Lower lobe of right lung (tissue), 2 donors: ENCODE measurements at regions not wholly inside any gene's neighbourhood (a gene's known extent, or its start where the extent isn't known, plus 50 kb on each side); places are given as distances from the start of the nearest gene placed in this dataset.
A peak's percentile ranks its signal among the peaks of the same experiment; 100 is the strongest.
"Not testable (repeated sequence)": the region's sequence is repeated elsewhere in the genome, so short reads cannot be mapped to it uniquely, and the experiment has no call there.

Experiments used
- ATAC-seq, 2 donors: fragments of 200-7000 bp; cut with Tn5 transposase; one replicate each; pipeline ENCODE4 v1.9.1; 2020 to 2022; ENCODE audit warnings: mild to moderate bottlenecking in 2 of 2, moderate library complexity in 2 of 2
- DNase-seq: peaks from one replicate; pipeline ENCODE4 v3.0.0-alpha.2; 2020
- H3K27ac ChIP-seq: fragments of 200-600 bp; one replicate; pipeline ENCODE4 v1.8.0; 2022
- H3K27me3 ChIP-seq: fragments of 200-600 bp; one replicate; pipeline ENCODE4 v1.8.0; 2022; ENCODE audit warnings: low read depth
- H3K36me3 ChIP-seq: fragments of 200-600 bp; one replicate; pipeline ENCODE4 v1.8.0; 2022; ENCODE audit warnings: mild to moderate bottlenecking
- H3K4me1 ChIP-seq: fragments of 200-600 bp; one replicate; pipeline ENCODE4 v1.8.0; 2022
- H3K4me3 ChIP-seq: fragments of 200-600 bp; one replicate; pipeline ENCODE4 v1.8.0; 2022; ENCODE audit warnings: mild to moderate bottlenecking
- H3K9me3 ChIP-seq: fragments of 200-600 bp; one replicate; pipeline ENCODE4 v1.8.0; 2022
- intact Hi-C: fragments of 100-400 bp; cut with DNase I; formaldehyde crosslinking; loops from one replicate; pipeline ENCODE4 v1.11.0; 2022
- TF ChIP-seq, protein P1 (sequence below): fragments of 200-600 bp; IDR thresholded peaks from one replicate; pipeline ENCODE4 v1.8.0; 2022; ENCODE audit warnings: antibody characterized with exemption, mild to moderate bottlenecking
- donor health status: DM: no; HTN: yes; CAD: no; lungs with severe emphysema.

DNA sequence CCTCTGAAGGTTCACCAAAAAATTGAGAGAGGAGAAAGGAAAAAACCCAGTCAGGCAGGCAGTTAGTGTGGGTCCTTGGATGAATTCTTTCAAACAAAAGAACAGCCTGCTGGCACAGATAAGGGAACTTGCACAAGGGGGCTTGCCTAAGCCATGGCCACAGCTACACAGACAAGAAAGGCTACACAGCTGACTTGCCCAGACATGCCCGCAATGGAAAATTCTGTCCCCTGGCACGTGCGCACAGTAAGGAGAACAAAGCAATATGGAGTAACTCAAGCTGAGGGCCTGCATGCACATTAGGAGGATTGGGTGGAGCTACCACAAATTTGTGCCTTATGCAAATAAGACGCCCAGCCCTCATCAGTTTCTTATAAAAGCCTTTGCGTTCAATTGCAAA is 512.5 kb upstream of the HTR2C start:
- no peaks in the 10 kb centered on the region for H3K4me1 ChIP-seq
- no peak overlapping the region for H3K4me3 ChIP-seq
- TF ChIP-seq, protein P1, sequence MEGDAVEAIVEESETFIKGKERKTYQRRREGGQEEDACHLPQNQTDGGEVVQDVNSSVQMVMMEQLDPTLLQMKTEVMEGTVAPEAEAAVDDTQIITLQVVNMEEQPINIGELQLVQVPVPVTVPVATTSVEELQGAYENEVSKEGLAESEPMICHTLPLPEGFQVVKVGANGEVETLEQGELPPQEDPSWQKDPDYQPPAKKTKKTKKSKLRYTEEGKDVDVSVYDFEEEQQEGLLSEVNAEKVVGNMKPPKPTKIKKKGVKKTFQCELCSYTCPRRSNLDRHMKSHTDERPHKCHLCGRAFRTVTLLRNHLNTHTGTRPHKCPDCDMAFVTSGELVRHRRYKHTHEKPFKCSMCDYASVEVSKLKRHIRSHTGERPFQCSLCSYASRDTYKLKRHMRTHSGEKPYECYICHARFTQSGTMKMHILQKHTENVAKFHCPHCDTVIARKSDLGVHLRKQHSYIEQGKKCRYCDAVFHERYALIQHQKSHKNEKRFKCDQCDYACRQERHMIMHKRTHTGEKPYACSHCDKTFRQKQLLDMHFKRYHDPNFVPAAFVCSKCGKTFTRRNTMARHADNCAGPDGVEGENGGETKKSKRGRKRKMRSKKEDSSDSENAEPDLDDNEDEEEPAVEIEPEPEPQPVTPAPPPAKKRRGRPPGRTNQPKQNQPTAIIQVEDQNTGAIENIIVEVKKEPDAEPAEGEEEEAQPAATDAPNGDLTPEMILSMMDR = no peak
- ATAC-seq (no peak), DNase-seq (peak; percentile 46)
- H3K9me3 ChIP-seq = no peaks in the 10 kb centered on the region
- H3K27me3 ChIP-seq = no peaks in the 10 kb centered on the region
- intact Hi-C loops = no loop called here
- H3K36me3 ChIP-seq = no peaks in the 10 kb centered on the region
- H3K27ac ChIP-seq = no peak overlapping the region

DNA sequence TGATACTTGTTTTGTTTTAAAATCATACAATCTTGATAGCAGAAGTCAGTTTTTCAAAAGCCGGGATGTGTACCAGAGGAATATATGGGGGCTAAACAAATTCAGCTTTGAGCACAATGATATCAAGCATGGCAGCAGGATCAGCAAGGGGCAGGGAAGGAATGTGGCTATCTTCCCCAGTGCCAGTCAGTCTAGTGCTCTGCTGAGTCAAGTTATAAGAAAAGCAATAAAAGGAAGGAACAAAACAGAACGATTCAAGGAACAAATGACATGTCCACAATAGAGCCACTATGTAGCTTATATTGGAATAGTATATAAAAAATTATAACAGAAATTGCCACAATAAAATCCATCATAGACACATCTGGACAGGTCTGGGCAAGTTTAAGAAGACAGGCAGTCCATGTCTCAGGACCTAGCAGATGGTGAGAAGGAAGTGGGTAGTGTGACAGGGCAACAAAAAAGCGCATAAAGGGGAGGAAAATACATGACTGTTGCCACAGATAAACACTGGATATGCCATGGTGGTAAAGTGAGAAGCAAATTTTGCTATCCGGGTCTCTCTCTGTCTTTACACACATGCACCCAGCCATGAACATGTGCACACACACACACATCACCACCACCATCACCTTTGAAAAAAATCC is 518.2 kb upstream of the HTR2C start:
- Histone ChIP-seq H3K4me1 (no peaks in the 10 kb centered on the region), H3K4me3 (no peak overlapping the region), H3K9me3 (no peaks in the 10 kb centered on the region), H3K27me3 (no peaks in the 10 kb centered on the region), H3K27ac (no peak overlapping the region), H3K36me3 (no peaks in the 10 kb centered on the region)
- intact Hi-C loops = no loop called here
- TF ChIP-seq, protein P1 = no peak
- DNase-seq (no peak), ATAC-seq (no peak)

DNA sequence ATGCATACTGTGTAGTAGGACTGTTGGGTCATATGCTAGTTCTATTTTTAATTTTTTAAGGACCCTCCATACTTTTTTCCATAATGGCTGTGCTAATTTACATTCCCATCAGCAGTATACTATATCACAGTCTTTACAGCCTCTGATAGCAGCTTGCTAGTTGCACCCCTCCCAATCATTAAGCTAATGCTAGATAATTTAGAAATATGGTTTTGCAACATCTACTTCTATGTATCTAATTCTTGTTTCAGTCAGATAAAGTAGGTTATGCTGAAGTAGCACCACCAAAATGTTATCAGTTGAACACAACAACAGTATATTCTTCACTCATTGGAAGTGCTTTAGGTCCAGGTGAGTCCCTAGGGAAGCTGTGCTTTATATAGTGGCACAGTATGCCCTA is 522.7 kb upstream of the HTR2C start:
- H3K27ac ChIP-seq = no peak overlapping the region
- no peaks in the 10 kb centered on the region for H3K36me3 ChIP-seq
- H3K9me3 ChIP-seq = no peaks in the 10 kb centered on the region
- no peaks in the 10 kb centered on the region for H3K27me3 ChIP-seq
- TF ChIP-seq, protein P1 = no peak
- H3K4me1 ChIP-seq = no peaks in the 10 kb centered on the region
- intact Hi-C loops = no loop called here
- DNase-seq (no peak), ATAC-seq (no peak)
- H3K4me3 ChIP-seq = no peak overlapping the region

DNA sequence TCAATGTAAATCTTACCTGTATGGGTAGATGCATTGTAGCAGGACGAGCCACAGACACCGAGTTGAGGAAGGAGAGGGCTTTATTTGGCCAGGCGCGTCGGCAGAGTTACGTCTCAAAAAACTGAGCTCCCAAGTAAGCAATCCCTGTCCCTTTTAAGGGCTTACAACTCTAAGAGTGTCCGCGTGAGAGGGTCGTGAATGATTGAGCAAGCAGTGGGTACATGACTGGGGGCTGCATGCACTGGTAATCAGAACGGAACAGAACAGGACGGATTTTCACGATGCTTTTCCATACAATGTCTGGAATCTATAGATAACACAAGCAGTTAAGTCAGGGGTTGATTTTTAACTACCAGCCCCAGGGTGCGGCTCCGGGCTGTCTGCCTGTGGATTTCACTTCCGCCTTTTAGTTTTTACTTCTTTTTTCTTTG is 524.9 kb upstream of the HTR2C start:
- H3K4me1 ChIP-seq = no peaks in the 10 kb centered on the region
- intact Hi-C loops = no loop called here
- no peak for ATAC-seq

DNA sequence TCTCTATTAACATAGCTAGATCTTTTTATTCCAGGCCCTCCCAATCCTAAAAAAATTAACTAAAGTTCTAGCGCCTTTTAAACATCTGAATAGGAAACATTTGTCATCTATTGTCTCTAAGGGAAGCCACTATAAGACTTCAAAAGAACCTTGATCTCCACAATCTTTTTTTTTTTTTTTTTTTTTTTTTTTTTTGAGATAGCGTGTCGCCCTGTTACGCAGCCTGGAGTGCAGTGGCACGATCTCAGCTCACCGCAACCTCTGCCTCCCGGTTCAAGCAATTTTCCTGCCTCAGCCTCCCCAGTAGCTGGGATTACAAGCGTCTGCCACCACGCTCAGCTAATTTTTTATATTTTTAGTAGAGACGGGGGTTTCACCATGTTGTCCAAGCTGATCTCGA is 526.5 kb upstream of the HTR2C start:
- intact Hi-C loops, H3K9me3 ChIP-seq, H3K4me3 ChIP-seq, H3K36me3 ChIP-seq, H3K4me1 ChIP-seq, H3K27me3 ChIP-seq, H3K27ac ChIP-seq, DNase-seq, ATAC-seq: not testable (repeated sequence)

More for the DNA sequence above, 524.9 kb upstream of the HTR2C start:
- DNase-seq = no peak
- Histone ChIP-seq H3K27me3 (no peaks in the 10 kb centered on the region), H3K36me3 (no peaks in the 10 kb centered on the region), H3K4me3 (no peak overlapping the region), H3K27ac (no peak overlapping the region), H3K9me3 (no peaks in the 10 kb centered on the region)
- TF ChIP-seq, protein P1 = no peak

DNA sequence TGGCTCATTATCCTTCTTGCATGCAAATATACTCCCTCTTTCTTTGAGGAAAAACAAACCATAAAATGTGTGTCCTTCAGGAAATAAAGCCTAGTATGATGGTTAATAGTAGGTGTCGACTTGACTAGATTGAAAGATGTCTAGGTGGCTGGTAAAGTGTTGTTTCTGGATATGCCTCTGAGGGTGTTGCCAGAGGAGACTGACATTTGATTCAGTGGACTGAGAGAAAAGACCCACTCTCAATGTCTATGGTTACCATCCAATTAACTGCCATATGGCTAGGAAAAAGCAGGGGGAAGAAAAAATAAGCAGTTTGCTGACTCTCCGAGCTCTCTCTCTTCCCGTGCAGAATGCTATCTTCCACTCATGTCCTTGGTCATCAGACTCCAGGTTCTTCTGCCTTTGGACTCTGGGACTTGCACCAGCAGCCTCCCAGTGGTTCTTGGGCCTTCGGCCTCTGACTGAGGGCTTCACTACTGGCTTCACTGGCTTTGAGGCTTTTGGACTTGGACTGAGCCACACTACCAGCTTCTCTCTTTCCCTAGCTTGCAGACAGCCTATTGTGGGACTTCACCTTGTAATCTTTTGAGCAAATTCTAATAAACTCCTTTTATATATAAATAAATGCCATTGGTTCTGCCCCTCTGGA is 532.1 kb upstream of the HTR2C start:
- ATAC-seq = no peak
- intact Hi-C loops = no loop called here
- no peak for DNase-seq
- Histone ChIP-seq H3K36me3 (no peaks in the 10 kb centered on the region), H3K9me3 (no peaks in the 10 kb centered on the region), H3K4me3 (no peak overlapping the region), H3K27ac (no peak overlapping the region), H3K27me3 (no peaks in the 10 kb centered on the region), H3K4me1 (no peaks in the 10 kb centered on the region)
- TF ChIP-seq, protein P1 = no peak
